HL-60/S4 (cell line): ENCODE measurements at regions not wholly inside any gene's neighbourhood (a gene's known extent, or its start where the extent isn't known, plus 50 kb on each side); places are given as distances from the start of the nearest gene placed in this dataset.
"Not testable (repeated sequence)": the region's sequence is repeated elsewhere in the genome, so short reads cannot be mapped to it uniquely, and the experiment has no call there.

Experiments used
- in situ Hi-C: fragments of 300-500 bp; cut with MboI; formaldehyde crosslinking; loops from 2 replicates; pipeline ENCODE4 v1.14.3; 2022; ENCODE audit warnings: low sequenced_read_pairs

DNA sequence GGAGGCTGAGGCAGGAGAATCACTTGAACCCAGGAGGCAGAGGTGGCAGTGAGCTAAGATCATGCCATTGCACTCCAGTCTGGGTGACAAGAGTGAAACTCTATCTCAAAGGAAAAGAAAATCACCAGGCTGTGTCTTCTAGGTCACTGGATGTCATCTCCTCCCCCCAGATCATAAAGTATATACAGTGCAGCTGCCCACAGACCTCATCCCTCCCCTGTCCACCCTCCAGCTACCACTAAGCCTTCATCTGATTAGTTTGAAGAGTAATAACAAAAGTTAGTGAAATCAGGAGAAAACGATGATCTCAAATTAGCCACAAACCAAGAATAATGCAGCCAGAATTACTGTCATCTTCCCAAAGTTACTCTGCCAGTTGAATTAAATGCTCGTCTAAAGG is 117.2 kb downstream of the ZNF22 start:
- in situ Hi-C loops = not testable (repeated sequence)

GRCh38 chr10:45118929-45119328 is 118.2 kb downstream of the ZNF22 start:
- in situ Hi-C loops = no loop called here

DNA sequence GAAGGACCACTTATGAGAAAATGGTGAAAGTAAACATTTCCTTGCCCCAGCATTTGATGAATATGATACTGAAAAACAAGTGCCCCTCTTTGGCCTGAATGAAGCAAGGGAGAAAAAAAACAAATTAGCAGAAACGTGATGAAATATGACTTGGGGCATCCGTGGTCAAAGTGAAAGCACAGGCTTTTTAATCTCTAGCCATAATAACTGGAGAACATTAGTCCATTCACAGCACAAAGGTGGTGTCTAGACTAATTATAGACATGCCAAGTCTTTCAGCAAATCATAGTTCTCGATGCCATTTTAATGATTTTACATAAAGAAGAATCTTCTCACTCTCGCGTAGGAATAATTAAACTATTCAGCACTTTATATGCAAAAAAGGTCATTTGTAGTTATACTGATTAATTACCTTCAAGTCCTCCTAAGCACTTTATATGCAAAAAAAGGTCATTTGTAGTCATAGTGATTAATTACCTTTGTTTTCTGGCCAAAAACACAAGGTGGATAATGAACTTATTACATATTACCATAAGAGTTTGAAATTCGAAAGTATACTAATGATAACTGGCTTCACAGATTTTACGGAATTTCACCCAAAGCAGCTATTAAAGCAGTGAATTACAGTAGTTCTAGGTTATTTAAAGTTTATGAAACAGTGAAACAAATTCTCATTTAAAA is 121.6 kb downstream of the ZNF22 start:
- in situ Hi-C loops = not testable (repeated sequence)

DNA sequence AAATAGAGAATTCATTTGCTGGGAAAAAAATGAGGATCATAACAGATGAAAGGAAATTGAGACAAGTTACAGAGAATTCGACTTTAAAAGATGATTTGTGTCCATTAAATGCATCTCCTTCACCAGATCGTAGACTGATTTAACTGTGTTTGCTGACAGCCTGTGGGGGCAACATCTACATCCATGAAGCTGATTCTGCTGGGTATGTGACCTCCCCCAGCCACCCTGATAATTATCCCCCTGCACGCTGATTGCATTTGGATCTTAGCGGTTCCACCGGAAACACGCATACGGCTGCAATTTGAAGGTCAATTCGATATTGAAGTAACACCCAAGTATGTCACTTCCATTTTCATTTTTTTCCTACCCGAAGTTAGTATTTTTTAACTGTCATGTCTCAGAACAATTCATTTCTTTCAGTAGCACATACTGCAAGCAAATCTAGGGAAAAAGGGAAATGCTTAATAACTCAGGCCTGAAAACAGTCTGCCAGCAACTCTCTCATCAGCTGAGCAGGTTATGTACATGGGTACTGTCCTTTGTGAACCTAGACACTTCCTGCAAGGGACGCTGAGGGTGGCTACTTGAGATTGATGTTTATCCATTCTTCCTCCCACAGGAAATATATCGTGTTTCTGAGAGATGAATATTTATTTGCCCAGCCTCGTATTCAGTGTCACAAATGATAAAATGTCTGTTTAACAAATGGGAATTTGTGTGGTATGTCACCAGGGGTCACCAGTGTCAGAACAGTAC is 134.9 kb downstream of the ZNF22 start:
- in situ Hi-C loops = no loop called here

DNA sequence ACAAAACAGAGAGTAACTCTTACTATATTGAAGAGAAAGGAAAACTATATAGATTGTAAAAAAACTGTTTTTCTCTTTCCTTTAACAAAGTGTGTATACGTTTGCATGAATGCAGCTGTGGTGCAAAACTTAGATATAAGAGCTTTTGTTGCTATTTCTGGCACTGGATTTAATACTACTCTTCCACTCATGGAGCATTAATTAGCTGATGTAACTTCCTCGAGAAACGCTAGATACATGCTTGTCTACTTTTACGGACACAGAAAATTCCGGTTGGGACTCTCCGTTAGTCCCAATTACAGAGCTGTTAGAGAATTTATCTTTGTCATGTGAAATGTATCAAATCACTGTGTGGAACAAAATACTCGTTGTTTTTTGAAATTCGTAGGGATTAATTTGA is 135.5 kb downstream of the ZNF22 start:
- in situ Hi-C loops = no loop called here

DNA sequence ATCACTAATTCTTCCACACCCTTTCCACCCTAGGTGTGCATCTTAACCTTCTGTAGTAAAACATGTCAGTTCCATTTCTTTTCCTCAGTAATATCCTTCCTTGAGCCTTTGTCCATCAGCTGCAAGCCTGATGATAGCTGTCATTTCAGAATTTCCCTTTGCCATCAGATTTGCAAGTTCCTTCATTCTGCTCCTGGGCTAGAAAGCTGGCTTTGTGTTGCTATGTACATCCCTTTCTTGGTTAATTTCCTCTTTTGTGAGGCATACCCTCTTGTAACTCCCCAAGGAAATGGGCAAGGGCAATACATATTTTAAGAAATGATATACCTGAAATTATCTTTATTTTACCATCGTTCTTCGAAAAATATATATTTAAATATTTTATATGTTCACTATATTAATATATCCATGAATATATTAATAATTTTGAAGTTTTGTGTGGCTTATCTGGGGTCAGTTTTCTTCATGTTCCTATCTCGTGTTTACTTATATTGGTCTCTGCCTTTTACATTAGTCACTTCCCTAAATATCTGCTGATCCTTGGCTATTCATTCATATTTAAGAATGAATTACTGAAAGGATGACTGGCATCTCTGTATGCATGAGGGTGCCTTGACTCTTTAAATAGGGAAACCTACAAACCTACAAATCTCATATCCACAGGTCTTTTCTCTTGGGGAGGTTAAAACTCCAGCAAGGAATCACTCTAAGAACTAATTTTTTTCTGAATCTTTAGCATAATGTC is 143.8 kb downstream of the ZNF22 start:
- in situ Hi-C loops = no loop called here

- in situ Hi-C loops = not testable (repeated sequence)
These were observed 144.4 kb downstream of the ZNF22 start for GRCh38 chr10:45145143-45145542.

- in situ Hi-C loops = no loop called here
These were observed 146.3 kb downstream of the ZNF22 start for GRCh38 chr10:45147000-45147399.

GRCh38 chr10:45150997-45151396 is 150.3 kb downstream of the ZNF22 start:
- in situ Hi-C loops = no loop called here

DNA sequence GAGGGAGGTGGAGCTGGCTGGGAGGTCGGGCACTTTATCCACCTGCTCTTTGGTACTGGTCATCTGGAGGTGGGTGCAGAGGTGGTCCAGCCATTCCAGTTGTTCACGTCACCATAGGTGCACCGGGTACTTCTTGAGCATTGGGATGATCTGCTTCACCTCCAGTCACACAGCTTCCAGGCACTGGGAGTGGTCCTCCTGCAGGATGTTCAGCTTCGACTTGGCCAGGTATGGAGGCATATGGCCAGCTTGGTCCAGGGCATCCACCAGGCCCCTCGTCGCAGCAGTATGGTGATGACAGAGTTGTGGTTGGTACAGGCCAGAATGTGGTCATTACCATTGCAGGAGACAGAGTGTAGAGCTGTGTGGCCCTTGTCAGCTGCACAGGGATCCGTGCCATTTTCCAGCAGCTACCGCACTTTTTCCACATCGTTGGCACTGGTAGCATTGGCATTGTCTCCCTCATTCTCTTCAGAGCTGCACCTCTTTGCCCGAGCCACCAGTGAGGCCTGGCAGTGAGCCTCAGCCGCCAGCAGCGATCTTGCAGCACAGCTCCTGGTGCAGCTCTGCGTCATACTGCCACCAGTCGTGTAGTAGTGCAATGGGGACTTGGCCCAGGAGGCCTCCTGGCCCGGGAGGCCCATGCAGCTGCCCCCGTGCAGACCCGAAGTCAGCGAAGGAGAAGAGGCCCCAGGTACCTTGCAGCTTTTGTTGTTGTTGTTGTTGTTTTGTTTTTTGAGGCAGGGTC is 150.9 kb downstream of the ZNF22 start:
- in situ Hi-C loops = no loop called here

DNA sequence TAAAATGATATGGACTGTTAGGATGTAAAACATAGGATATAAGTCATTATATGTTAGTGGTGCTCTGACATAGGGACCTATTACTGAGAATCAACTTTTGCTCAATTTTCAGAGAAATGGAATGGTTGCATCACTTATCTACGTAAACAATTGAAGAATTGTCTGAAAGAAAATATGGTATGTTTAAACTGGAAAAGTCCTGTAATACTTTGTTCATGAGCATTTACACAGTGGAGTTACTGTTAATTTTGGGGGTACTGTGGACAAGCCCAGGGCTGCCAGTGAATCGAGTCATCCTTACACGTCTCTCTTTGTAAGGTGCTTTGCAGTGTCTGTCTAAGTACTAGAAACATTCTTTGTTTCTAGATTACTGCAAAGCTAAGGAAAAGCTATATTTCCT is 152.0 kb downstream of the ZNF22 start:
- in situ Hi-C loops = no loop called here

DNA sequence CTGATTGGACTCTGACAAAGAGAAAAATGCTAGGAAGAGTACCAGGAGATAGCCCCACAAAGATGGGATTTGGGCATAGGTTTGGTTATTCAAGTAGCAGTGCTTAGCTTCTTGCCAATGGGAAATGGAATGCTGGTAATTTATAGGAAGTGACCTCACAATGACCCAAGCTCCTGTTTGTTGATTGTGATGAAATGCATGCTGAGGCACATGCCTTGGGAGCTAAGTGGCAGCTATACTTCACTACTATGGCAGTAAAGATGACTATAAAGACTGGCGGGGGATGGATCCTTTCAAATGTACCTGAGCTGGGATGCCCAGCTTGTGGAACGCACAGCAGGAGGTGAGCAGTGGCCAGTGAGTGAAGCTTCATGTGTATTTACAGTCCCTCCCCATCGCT is 153.8 kb downstream of the ZNF22 start:
- in situ Hi-C loops = no loop called here

DNA sequence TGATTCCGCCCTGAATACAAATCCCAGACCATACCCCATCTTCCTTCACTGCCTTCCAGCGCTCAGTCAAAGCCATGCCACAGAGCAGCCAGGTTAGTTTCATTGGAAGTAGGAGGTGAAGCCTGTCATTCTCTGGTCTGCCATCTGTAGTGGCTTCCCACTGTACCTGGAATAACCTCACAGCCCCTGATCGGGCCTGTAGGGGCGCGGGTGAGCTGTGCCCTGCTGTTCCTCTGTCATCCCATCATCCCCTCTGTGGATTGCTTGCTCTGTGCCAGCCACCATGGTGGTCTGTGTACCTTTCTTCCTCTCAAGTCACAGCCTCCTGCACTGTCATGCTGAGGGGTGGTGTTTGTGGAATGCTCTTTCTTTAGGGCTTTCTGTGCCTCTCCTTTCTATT is 155.1 kb downstream of the ZNF22 start:
- in situ Hi-C loops = no loop called here

DNA sequence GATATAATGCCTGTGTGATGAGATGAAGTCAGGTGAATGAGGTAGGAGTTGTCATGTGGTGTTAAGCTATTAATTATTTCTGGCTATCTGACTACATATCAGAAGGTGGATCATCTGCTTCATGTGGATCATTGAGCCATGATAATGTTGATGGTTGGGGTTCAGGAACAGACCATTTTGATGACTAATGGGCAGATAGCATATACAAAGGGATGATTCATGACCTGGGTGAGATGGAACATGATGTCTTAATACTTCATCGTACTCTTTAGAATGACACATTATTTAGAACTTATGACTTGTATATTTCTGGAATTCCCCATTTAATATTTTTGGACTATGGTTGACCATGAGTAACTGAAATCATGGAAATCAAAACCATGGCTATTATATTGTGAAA is 155.1 kb downstream of the OR13A1 start:
- in situ Hi-C loops = no loop called here

DNA sequence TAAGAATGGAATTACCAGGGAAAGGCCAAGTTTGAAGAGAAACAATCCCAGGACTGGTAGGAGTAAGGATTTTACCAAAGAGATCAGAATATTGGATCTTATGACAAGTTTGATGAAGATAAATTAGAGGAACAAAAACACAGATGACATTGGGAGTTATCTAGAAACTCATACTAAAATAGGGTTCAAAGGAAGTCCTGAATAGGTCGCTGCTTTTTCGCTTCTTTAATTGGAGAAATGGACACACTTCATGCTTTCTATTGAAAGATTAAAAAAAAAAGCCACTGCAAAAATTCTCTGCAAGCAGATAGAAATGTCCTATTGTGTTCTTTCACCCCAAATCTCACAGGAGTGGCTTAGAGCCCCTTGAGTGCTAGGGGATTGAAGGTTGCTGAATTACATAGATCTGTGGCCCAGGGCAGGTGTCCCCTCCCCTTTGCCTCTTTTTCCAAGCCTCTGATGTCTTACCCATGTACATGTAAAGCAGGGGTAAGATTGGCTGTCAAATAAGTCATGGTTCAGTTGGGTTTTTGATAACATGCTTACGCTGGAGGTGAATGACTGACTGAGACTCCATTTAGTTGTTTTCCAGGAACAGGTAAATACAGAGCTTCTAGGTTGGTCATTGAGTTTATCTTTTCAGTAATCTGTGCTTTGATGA is 152.0 kb downstream of the OR13A1 start:
- in situ Hi-C loops = no loop called here

DNA sequence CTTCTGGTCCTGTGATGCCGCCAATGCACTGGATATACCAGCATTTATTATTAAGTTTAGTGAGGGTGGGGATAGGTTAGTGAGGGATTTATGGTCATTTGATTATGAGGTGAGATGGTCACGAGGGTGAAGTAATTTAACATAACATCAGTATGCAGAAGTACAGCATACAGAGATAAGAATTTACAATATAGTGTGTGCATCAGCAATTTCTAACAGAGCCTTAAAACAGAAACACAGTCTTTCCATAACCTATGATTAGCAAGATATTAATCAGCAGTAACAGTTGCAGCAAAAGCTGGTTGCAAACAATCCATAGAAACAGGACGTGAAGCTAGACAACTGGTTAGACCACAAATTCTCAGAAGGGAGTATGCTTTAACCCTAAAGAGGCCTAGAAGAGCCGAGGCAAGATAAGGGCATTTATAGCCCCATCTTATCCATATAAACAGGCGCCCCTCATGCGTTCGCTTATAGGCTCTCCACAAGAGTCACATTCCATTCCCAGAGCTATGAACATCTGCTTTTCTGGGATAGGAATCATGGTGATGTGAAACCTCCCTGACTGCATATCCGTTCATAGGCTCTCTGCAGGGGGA is 139.8 kb downstream of the OR13A1 start:
- in situ Hi-C loops = not testable (repeated sequence)

DNA sequence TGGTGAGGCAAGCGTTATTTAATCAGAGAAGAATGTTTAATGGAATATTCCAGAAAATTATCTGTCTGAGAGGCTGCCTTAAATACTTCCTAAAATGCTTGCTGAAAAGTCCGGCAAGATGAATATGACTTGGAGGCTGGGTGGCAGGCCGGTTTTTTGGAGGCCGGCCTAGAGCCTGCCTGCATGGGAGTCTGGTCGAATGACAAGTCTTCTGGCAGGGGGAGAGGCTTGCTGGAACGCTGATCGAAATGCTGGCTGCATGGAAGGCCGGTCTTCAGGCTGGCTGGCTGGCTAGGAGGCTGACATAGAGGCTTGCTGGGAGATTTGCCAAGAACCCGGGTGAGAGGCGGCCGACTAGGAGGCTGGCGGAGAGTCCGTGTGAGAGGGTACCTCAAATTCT is 135.7 kb downstream of the OR13A1 start:
- in situ Hi-C loops = no loop called here

DNA sequence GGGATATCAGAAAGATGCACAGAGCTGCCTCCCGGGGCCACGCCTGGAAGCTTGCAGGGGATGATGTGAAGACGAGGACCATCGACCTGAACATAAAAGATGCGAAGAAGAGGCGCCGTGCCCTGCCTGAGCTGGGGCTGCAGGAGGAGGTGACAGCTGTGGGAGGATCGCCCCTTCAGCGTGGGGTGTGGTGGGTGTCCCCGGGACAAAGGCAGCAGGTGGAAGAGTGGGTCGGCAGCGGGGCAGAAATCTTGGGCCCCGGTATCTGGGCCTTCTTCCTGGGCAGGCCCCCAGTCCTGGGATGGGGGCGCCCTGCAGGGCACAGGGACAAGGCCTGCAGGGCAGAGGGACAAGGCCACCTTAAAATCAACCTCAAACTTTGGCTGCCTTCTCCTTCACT is 134.9 kb downstream of the OR13A1 start:
- in situ Hi-C loops = no loop called here

DNA sequence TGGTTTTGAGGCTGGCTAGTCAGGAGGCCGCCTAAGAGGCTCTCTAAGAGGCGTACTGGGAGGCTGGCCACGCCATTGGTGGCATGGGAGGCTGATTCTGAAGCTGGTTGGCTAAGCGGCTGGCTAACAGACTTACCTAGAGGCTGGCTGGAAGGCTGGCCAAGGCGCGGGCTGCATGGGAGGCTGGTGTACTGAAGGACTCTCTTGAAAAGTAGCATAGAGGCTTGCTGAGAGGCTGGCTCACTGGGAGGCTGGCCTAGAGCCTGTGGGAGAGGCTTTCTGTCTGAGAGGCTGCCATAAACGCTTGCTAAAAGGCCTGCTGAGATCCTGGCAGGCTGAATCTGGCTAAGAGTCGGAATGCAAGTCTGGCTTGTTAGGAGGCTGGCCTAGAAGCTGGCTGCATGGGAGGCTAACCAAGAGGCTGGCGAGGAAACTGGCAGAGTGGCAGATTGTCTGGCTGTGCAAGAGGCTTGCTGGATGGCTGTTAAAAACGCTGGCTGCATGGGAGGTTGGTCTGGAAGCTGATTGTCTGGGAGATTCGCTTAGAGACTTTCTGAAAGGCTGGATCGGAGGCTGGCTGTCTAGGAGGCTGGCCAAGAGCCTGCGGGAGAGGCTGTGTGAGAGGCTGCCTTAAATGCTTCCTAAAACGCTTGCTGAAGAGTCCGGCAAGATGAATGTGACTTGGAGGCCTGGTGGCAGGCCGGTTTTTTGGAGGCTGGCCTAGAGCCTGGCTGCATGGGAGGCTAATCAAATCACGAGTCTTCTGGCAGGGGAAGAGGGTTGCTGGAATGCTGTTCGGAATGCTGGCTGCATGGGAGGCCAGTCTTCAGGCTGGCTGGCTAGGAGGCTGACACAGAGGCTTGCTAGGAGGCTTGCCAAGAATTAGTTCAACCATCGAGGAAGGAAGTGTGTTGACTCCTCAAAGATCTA is 134.2 kb downstream of the OR13A1 start:
- in situ Hi-C loops = no loop called here
